Cardiac muscle cell (in vitro differentiated cells and primary cell): ENCODE measurements at regions not wholly inside any gene's neighbourhood (a gene's known extent, or its start where the extent isn't known, plus 50 kb on each side); places are given as distances from the start of the nearest gene placed in this dataset.
"Not testable (repeated sequence)": the region's sequence is repeated elsewhere in the genome, so short reads cannot be mapped to it uniquely, and the experiment has no call there.

Experiments
- DNase-seq, 2 donors: peaks; one replicate each; pipeline versions ENCODE4 v3.0.0 to v3.0.0-alpha.2; 2010 to 2017; ENCODE audit warnings: low read depth in 1 of 2, low spot score in 1 of 2
- H3K27ac ChIP-seq: fragments of 200-600 bp; sonication (generic); 2 replicates; pipeline ENCODE4 v1.5.1; 2016
- H3K27me3 ChIP-seq: fragments of 200-600 bp; sonication (generic); 2 replicates; pipeline ENCODE4 v1.6.0; 2016; ENCODE audit warnings: control low read depth
- H3K36me3 ChIP-seq: fragments of 200-600 bp; sonication (generic); 2 replicates; pipeline ENCODE4 v1.5.1; 2016; ENCODE audit warnings: control low read depth
- H3K4me1 ChIP-seq: fragments of 200-600 bp; sonication (generic); 2 replicates; pipeline ENCODE4 v1.8.1; 2017; ENCODE audit warnings: low read depth, mild to moderate bottlenecking, mixed run types
- H3K4me3 ChIP-seq: fragments of 200-600 bp; sonication (generic); 2 replicates; pipeline ENCODE4 v1.5.1; 2016; ENCODE audit warnings: mild to moderate bottlenecking
- H3K9me3 ChIP-seq: fragments of 200-600 bp; sonication (generic); 2 replicates; pipeline ENCODE4 v1.5.1; 2017; ENCODE audit warnings: low read depth, mild to moderate bottlenecking, control low read depth
- TF ChIP-seq, protein P1 (sequence below): IDR thresholded peaks from 2 replicates; pipeline ENCODE4 v1.5.1; 2012; ENCODE audit warnings: low read depth, mild to moderate bottlenecking, low read length

DNA sequence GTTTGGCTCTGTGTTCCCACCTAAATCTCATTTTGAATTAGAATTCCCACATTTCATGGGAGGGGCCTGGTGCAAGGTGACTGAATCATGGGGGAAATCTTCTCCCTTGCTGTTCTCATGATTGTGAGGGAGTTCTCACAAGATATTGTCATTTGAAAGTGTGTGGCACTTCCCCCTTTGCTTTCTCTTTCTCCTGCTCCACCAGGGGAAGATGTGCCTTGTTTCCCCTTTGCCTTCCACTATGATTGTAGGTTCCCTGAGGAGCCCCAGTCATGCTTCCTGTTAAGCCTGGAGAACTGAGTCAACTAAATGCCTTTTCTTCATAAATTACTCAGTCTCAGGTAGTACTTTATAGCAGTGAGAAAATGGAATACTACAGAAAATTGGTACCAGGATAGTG is 157.2 kb upstream of the TPRG1 start:
- H3K4me3 ChIP-seq = no peak overlapping the region
- no peaks in the 10 kb centered on the region for H3K36me3 ChIP-seq
- no peak overlapping the region for H3K27ac ChIP-seq
- DNase-seq = no peak
- no peaks in the 10 kb centered on the region for H3K9me3 ChIP-seq
- TF ChIP-seq, protein P1, sequence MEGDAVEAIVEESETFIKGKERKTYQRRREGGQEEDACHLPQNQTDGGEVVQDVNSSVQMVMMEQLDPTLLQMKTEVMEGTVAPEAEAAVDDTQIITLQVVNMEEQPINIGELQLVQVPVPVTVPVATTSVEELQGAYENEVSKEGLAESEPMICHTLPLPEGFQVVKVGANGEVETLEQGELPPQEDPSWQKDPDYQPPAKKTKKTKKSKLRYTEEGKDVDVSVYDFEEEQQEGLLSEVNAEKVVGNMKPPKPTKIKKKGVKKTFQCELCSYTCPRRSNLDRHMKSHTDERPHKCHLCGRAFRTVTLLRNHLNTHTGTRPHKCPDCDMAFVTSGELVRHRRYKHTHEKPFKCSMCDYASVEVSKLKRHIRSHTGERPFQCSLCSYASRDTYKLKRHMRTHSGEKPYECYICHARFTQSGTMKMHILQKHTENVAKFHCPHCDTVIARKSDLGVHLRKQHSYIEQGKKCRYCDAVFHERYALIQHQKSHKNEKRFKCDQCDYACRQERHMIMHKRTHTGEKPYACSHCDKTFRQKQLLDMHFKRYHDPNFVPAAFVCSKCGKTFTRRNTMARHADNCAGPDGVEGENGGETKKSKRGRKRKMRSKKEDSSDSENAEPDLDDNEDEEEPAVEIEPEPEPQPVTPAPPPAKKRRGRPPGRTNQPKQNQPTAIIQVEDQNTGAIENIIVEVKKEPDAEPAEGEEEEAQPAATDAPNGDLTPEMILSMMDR = no peak
- no peaks in the 10 kb centered on the region for H3K27me3 ChIP-seq
- H3K4me1 ChIP-seq = no peaks in the 10 kb centered on the region

DNA sequence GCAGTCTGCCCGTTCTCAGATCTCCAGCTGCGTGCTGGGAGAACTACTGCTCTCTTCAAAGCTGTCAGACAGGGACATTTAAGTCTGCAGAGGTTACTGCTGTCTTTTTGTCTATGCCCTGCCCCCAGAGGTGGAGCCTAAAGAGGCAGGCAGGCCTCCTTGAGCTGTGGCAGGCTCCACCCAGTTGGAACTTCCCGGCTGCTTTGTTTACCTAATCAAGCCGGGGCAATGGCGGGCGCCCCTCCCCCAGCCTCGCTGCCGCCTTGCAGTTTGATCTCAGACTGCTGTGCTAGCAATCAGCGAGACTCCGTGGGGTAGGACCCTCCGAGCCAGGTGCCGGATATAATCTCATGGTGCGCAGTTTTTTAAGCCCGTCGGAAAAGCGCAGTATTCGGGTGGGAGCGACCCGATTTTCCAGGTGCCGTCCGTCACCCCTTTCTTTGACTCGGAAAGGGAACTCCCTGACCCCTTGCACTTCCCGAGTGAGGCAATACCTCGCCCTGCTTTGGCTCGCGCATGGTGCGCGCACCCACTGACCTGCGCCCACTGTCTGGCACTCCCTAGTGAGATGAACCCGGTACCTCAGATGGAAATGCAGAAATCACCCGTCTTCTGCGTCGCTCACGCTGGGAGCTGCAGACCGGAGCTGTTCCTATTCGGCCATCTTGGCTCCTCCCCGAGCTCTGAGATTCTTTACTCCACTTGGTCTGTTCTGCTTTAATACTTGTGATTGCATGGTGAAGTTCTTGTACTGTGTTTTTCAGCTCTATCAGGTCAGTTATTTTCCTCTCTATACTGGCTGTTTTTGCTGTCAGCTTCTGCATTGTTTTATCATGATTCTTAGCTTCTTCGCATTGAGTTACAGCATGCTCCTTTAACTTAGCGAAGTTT is 148.9 kb upstream of the TPRG1 start:
- H3K9me3 ChIP-seq, H3K4me3 ChIP-seq, H3K27ac ChIP-seq, H3K36me3 ChIP-seq, H3K4me1 ChIP-seq, H3K27me3 ChIP-seq: not testable (repeated sequence)
- peak in 1 of 2 donors; percentile 11 for DNase-seq

DNA sequence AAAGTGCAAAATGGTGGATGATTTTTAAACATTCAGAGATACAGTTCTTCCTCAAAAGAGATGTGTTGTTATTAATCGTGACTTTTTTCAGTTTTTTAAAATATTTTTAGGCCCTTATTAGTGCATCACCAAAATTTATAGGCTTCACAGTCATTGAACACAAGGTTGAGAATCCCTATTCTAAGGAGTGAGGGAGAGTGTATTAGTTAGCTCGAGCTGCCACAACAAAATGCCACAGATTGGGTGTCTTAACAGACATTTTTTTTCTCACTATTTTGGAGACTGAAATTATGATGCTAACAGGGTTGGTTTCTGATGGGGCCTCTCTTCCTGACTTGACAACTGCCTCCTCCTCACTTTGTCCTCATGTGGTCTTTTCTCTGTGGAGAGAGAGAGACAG is 145.9 kb upstream of the TPRG1 start:
- TF ChIP-seq, protein P1 = no peak

DNA sequence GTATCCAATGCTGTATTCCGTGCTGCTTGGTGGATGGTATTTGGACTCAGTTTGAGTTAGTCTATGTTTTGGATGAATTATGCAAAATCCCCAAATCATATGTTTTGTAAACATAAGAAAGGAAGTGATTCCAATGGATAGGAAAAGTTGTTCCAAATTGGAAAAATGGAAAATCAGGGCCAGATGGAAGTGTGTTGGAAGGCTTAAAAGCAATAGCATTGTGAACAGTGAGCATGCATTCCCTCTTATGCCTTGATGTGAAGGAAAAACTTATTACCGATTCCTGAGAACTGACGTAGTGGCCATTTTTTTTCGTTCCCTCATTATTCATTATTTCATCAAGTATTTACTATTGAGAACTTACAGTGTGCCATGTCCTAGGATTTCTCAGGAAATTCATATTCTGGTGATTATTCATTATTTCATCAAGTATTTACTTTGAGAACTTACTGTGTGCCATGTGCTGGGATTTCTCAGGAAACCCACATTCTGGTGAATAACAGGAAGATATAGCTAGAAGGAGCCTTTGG is 144.1 kb upstream of the TPRG1 start:
- no peak for DNase-seq
- TF ChIP-seq, protein P1 = no peak
- Histone ChIP-seq H3K36me3 (no peaks in the 10 kb centered on the region), H3K4me3 (no peak overlapping the region), H3K27ac (no peak overlapping the region), H3K4me1 (no peaks in the 10 kb centered on the region), H3K27me3 (no peaks in the 10 kb centered on the region), H3K9me3 (no peaks in the 10 kb centered on the region)

More for the DNA sequence above, 145.9 kb upstream of the TPRG1 start:
- Histone ChIP-seq H3K4me3 (no peak overlapping the region), H3K9me3 (no peaks in the 10 kb centered on the region), H3K27ac (no peak overlapping the region), H3K36me3 (no peaks in the 10 kb centered on the region), H3K27me3 (no peaks in the 10 kb centered on the region), H3K4me1 (no peaks in the 10 kb centered on the region)
- DNase-seq = no peak

DNA sequence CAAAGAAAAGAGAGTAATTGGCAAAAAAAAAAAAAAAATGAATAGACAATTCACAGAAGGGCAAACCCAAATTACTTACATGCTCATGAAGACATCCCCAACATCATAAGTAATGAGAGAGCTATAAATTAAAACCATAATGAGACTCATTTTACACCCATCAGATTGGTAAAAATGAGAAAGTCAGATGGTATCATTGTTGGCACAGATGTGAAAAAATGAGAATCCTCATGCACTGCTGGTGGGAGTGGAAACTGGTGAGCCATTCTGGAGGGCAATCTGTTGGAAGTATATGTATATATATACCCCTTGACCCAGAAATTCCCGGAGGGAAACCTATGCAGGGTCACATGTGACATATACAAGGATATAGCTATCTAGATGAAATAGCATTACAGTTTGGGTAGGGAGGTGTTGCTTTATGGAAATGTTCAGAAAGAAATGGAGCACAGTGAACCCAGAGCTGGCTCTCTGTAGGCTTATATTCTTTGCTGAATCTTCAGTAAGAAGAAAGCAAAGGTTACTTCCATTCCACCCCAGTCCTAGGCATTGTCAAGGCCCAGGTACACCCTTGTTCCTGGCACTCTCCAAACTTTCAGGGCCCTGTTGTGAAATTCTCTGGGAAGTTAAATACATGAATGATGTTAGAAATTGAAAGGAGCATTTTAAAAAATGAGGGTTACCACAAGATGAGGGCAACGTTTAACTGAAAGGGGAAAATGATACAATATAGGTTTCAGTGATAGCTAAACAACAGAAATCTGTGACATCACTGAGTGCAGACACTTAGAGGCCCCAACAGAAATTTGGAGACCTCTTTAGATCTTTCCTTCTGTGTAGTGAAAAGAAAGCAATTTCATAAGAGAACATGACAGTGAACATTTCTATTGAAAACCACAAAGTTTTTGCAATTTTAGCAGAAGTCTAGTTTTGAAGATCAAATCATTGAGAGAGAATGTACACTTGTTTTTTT is 132.7 kb upstream of the TPRG1 start:
- H3K27me3 ChIP-seq = no peaks in the 10 kb centered on the region
- no peaks in the 10 kb centered on the region for H3K9me3 ChIP-seq
- no peaks in the 10 kb centered on the region for H3K4me1 ChIP-seq
- H3K36me3 ChIP-seq = no peaks in the 10 kb centered on the region
- no peak overlapping the region for H3K4me3 ChIP-seq
- TF ChIP-seq, protein P1 = no peak
- no peak for DNase-seq
- H3K27ac ChIP-seq = no peak overlapping the region
